Hematopoietic multipotent progenitor cell (in vitro differentiated cells): ENCODE measurements at regions not wholly inside any gene's neighbourhood (a gene's known extent, or its start where the extent isn't known, plus 50 kb on each side); places are given as distances from the start of the nearest gene placed in this dataset.

ENCODE experiments used
- DNase-seq, 3 donors: peaks; one replicate each; pipeline ENCODE4 v3.0.0-alpha.2; 2011 to 2015; ENCODE audit warnings: low read depth in 2 of 3, low spot score in 2 of 3

- DNase-seq = no peak
Measured at GRCh38 chr10:53749439-53749838, 976.9 kb upstream of the MBL2 start.

GRCh38 chr10:53748319-53748718, 975.7 kb upstream of the MBL2 start:
- DNase-seq = no peak

GRCh38 chr10:53744746-53745145, 972.2 kb upstream of the MBL2 start:
- no peak for DNase-seq

GRCh38 chr10:53744176-53744575, 971.6 kb upstream of the MBL2 start:
- no peak for DNase-seq

- no peak for DNase-seq
Measured at GRCh38 chr10:53737132-53737531, 964.5 kb upstream of the MBL2 start.

GRCh38 chr10:53726921-53727320, 954.3 kb upstream of the MBL2 start:
- no peak for DNase-seq

GRCh38 chr10:53724581-53724980, 952.0 kb upstream of the MBL2 start:
- DNase-seq = no peak

GRCh38 chr10:53719658-53720057, 947.1 kb upstream of the MBL2 start:
- DNase-seq = no peak

GRCh38 chr10:53716156-53716555, 943.6 kb upstream of the MBL2 start:
- no peak for DNase-seq

GRCh38 chr10:53713431-53713830, 940.8 kb upstream of the MBL2 start:
- DNase-seq = no peak

- no peak for DNase-seq
Measured at GRCh38 chr10:53702489-53702888, 929.9 kb upstream of the MBL2 start.

GRCh38 chr10:53701213-53701612, 928.6 kb upstream of the MBL2 start:
- no peak for DNase-seq

- DNase-seq = no peak
Measured at GRCh38 chr10:53700278-53700677, 927.7 kb upstream of the MBL2 start.

- DNase-seq = no peak
Measured at GRCh38 chr10:53699684-53700083, 927.1 kb upstream of the MBL2 start.

GRCh38 chr10:53699231-53699630, 926.6 kb upstream of the MBL2 start:
- no peak for DNase-seq

- no peak for DNase-seq
Measured at GRCh38 chr10:53697038-53697437, 924.5 kb upstream of the MBL2 start.

GRCh38 chr10:53690524-53691240, 918.1 kb upstream of the MBL2 start:
- DNase-seq = no peak

- no peak for DNase-seq
Measured at GRCh38 chr10:53687800-53688199, 915.2 kb upstream of the MBL2 start.

- no peak for DNase-seq
Measured at GRCh38 chr10:53682885-53683284, 910.3 kb upstream of the MBL2 start.

- no peak for DNase-seq
Measured at GRCh38 chr10:53682458-53682857, 909.9 kb upstream of the MBL2 start.

- DNase-seq = no peak
Measured at GRCh38 chr10:53679666-53680065, 907.1 kb upstream of the MBL2 start.

GRCh38 chr10:53675177-53675576, 902.6 kb upstream of the MBL2 start:
- no peak for DNase-seq

- DNase-seq = no peak
Measured at GRCh38 chr10:53667063-53667462, 894.5 kb upstream of the MBL2 start.
